Left renal pelvis (tissue), 4 donors: ENCODE measurements at regions not wholly inside any gene's neighbourhood (a gene's known extent, or its start where the extent isn't known, plus 50 kb on each side); places are given as distances from the start of the nearest gene placed in this dataset.

ENCODE experiments used
- DNase-seq, 4 donors: peaks; one replicate each; pipeline ENCODE4 v3.0.0-alpha.2; 2013; ENCODE audit warnings: low read depth in 4 of 4, low spot score in 3 of 4

- no peak for DNase-seq
Measured at GRCh38 chr20:50284811-50285375, 94.3 kb downstream of the CEBPB start.

GRCh38 chr20:50285376-50286173, 94.9 kb downstream of the CEBPB start:
- DNase-seq = peak in 2 of 4 donors; percentile 75 to 79

- DNase-seq = no peak
Measured at GRCh38 chr20:50286174-50286511, 95.5 kb downstream of the CEBPB start.

- DNase-seq = no peak
Measured at GRCh38 chr20:50286609-50287008, 96.0 kb downstream of the CEBPB start.

GRCh38 chr20:50287512-50287911, 96.9 kb downstream of the CEBPB start:
- no peak for DNase-seq

DNA sequence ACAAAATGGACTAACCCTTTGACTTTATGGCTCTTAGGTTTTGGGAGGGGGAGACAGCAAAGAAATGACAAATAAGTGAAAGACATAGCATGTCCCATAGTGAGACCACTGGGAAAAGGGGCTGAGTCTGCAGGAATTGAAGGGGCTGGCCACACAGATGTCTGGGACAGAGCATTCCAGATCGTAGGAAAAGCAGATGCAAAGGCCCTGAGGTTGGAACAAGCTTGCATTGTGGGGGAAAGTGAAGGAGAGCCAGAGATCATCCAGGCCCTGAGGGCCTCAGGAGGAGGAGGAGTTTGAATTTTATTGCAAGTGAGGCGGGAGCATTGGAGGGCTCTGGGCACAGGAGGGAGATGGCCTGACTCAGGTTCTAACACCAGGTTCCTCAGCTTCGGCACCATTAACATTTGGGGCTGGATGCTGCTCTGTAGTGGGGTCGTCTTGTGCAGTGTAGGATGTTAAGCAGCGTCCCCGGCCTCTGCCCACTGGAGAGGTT, 97.5 kb downstream of the CEBPB start:
- no peak for DNase-seq

DNA sequence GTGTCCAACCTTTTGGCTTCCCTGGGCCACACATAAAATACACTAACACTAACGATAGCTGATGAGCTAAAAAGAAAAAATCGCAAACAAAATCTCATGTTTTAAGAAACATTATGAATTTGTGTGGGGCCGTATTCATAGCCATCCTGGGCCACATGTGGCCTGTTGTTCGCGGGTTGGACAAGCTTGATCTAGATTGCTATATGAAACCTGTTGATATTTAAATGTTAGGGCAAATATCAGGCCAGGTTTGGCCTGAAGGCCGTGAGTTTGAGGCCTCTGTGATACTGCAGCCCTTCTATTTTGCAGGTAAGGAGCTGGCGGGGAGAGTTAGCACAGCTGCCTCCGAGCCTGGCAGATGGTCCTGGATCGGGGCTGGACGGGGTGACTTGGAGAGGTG, 99.0 kb downstream of the CEBPB start:
- DNase-seq = no peak

DNA sequence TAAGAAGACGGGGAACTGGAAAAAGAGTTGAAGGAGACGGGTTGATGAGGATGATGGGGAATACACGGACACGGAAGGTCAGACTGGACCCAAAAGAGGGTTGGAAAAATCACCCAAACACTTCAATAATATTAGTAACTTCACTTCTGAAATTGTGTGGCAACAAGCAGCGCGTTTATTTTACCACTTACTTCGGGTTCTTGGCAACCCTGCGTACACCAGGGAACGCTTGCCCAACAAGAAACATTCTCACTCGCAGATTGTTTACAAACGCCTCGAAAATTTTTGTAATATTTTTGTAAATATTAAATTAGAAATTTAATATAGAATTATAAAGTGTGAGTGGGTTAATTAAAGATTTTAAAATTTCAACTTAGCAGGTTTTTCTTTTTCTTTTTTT, 99.5 kb downstream of the CEBPB start:
- DNase-seq = no peak

- no peak for DNase-seq
Measured at GRCh38 chr20:50290808-50291207, 100.2 kb downstream of the CEBPB start.

- no peak for DNase-seq
Measured at GRCh38 chr20:50291254-50292078, 100.8 kb downstream of the CEBPB start.

- DNase-seq = no peak
Measured at GRCh38 chr20:50292079-50292590, 101.5 kb downstream of the CEBPB start.

GRCh38 chr20:50292591-50293283, 102.1 kb downstream of the CEBPB start:
- no peak for DNase-seq

DNA sequence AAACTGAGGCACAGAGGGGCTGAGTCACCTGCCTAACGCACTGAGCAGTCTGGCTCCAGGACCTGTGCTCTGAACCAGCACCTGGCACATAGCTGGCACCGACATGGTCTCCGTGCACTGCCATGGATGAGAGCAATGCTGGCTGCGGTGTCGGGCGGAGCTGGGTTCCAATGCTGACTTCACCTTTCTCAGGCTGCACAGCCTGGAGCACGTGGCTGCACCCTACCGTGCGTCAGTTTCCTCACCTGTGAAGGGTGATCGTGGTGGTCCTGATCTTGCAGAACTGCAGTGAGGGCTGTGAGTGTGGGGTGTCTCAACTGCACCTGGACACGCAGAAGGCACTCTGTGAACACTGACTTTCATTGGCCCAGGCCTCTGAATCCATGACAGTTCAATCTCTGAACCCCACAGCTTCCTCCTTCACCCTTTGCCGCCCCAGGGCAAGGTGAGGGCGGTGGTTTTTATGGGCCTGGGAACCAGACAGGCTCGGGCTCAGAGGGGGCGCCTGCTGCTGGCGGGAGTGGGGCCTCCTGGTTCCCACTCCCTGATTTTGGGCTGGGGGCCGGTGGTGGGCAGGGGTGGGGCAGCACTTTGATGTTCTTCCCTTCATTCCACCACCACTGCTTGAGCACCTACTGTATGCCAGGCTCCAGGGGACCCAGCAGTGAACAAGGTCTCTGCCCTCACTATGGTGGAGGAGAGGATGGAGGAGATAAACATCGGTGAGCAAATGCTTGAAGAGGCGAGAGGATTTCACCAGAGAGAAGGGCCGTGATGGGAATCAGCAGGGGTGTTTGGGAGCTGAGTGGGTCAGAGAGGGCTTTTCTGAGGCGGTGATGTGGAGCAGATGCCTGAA, 102.9 kb downstream of the CEBPB start:
- DNase-seq = no peak

DNA sequence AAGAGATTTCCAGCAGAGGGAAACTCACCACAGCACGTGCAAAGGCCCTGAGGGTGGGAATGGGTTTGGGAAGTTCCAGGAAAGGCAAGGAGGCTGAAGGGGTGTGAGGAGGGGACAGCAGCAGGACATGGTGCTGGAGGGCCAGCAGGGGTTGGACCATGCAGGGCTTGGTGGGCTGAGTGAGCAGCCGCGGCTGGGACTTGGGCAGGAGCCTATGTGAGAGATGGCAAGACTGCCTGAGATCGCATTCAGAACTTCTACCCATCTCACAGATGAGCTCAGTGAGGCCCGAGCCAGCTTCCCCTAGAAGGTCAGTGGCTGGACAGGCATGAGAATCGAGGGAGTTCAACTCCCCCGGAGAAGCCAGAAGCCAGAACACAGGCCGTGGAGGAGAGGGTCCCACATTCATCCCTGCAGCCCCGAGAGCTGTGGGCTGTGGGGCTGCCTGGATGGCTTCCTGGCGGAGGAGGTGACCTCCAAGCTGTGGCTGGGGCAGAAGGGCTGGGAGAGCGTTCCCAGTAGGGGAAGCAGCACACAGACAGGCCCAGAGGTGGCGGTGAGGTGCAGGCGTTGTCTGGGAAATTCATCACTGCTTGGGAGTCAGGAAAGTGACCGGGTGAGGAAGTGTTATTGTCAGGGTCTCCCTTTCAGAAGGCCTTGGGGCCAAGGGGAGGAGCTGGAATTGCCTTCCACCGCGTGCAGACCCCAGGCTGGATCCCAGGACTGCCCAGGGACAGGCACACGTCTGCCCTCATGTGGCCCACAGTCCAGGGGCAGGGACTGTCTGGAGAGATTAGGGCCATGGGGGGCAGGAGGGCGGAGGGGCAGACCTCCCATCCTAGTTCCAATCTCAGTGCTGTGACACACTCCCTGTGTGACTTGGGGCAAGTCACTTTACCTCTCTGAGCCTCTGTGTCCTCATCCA, 103.8 kb downstream of the CEBPB start:
- DNase-seq = no peak

- no peak for DNase-seq
Measured at GRCh38 chr20:50295345-50295744, 104.7 kb downstream of the CEBPB start.

DNA sequence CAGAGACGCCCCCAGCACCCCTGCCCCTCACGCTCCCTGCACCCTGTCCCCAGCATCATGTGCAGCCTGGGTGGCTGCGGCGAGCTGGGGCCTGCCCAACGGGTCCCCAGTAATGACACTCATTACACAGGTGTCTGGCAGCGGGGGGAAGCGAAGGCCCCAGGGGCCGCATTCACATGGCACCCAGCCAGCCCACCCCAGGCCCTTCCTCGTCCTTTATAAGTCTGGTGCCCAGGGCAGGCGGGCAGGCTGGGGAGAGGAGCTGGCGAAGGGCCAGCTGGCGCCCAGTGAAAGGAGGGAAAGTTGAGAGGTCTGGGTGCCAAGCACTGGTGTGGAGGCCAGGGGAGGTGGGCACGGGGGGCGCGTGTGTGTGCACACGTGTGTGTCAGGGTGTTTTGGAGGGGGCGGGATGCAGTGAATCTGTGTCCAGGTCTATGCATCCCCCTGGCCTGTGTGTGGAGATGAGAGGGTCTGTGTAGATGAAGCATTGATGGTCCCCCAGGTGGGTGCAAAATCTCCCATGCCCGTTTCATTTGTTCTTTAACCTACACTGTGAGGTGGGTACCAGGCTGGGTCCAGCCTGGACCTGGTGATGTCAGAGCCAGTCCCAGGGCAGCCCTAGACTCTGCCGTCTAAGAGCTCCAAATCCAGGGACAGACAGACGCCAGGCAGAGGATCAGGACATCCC, 105.3 kb downstream of the CEBPB start:
- no peak for DNase-seq

- DNase-seq = no peak
Measured at GRCh38 chr20:50296450-50297375, 106.1 kb downstream of the CEBPB start.
